22Rv1 (cell line): ENCODE measurements at regions not wholly inside any gene's neighbourhood (a gene's known extent, or its start where the extent isn't known, plus 50 kb on each side); places are given as distances from the start of the nearest gene placed in this dataset.

Source experiments
- H3K27ac ChIP-seq: fragments of 450-650 bp; 2 replicates; pipeline ENCODE4 v1.5.1; 2017
- ZFX ChIP-seq: fragments of 450-650 bp; IDR thresholded peaks from 2 replicates; pipeline ENCODE4 v1.6.1; 2017; ENCODE audit warnings: antibody characterized with exemption, borderline replicate concordance
- TF ChIP-seq, protein P1 (sequence below): fragments of 450-650 bp; IDR thresholded peaks from 2 replicates; pipeline ENCODE4 v1.5.1; 2017; ENCODE audit warnings: mild to moderate bottlenecking

DNA sequence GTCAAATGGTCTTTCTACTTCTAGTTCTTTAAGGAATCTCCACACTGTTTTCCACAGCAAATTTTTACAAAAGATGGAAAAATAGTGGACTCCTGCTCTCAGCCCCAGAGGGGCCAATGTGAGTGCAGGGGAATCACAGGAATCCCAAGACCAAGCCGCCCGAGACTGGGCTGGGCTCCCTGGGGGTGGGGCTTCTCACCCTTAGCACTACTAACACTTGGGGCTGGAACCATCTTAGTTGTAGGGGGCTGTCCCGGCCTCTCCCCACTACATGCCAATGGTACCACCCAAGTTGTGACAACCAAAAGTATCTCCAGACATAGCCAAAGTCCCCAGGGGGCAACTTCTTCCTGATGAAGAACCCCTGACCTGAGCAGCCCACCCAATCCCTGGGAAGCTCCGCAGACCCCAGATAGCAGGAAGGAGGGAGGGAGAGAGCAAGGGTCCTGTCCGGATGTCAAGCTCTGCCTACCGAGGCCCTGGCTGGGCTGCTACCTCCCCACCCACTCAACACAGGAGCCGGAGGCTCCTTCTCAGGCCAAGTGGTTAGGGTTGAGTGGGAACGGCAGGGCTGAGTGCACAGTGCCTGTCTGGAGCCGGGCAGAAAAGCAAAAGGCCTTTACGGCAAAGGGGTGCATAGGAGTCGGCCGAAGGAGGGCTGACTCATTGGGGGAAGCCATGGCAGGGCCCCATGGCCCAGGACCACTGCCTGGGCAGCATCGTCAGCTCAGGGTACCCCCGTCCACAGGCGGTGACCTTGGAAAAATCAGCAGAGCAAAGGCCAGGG lies 122.5 kb upstream of the FGF3 start:
- H3K27ac ChIP-seq: no peak overlapping the region
- TF ChIP-seq ZFX: no peak
- TF ChIP-seq, protein P1, sequence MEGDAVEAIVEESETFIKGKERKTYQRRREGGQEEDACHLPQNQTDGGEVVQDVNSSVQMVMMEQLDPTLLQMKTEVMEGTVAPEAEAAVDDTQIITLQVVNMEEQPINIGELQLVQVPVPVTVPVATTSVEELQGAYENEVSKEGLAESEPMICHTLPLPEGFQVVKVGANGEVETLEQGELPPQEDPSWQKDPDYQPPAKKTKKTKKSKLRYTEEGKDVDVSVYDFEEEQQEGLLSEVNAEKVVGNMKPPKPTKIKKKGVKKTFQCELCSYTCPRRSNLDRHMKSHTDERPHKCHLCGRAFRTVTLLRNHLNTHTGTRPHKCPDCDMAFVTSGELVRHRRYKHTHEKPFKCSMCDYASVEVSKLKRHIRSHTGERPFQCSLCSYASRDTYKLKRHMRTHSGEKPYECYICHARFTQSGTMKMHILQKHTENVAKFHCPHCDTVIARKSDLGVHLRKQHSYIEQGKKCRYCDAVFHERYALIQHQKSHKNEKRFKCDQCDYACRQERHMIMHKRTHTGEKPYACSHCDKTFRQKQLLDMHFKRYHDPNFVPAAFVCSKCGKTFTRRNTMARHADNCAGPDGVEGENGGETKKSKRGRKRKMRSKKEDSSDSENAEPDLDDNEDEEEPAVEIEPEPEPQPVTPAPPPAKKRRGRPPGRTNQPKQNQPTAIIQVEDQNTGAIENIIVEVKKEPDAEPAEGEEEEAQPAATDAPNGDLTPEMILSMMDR: no peak

DNA sequence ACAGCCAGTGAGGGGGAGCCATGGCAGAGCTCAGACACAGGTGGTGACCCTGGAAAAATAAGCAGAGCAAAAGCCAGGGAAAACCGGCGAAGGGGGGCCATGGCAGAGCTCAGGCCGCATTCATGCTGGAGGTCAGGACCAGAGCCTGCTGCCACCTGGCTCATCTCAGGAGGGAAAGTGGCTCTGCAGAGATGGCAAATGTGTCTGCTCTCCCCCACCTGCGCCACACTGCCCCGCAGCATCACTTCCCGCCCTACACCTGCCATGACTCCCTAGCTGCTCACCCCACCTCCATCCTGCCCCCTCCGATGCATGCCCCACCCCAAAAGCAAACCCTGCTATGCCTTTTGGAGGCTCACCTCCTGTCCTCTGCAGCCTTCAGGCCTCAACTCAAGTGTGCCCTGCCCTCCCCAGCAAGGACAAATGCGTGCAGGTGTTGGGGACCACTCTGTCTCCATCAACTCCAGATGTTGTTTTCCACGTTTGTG lies 123.2 kb upstream of the FGF3 start:
- no peak overlapping the region for H3K27ac ChIP-seq
- no peak for TF ChIP-seq ZFX
- TF ChIP-seq, protein P1: no peak

DNA sequence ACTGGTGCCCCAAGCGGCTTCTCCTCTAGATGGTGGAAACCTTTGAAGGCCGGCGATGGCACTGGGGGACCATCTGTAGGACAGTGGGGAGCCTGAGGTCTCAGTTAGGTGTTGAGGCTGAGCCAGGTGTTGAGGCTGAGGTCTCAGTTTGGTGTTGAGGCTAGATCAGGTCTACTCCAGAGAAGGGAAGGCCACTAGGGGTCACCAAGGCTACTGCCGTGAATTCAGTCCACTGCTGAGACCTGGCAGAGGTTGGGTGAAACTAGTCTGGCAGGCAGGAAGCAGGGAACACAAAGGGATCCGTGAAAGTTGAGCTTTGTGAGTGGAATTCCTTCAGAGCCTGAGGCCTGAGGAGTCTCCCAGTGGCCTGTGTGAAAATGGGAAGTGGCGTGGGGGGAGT lies 123.8 kb upstream of the FGF3 start:
- H3K27ac ChIP-seq: no peak overlapping the region
- no peak for TF ChIP-seq ZFX
- TF ChIP-seq, protein P1: peak; percentile 11; the same call in 1 of the 2 replicates

DNA sequence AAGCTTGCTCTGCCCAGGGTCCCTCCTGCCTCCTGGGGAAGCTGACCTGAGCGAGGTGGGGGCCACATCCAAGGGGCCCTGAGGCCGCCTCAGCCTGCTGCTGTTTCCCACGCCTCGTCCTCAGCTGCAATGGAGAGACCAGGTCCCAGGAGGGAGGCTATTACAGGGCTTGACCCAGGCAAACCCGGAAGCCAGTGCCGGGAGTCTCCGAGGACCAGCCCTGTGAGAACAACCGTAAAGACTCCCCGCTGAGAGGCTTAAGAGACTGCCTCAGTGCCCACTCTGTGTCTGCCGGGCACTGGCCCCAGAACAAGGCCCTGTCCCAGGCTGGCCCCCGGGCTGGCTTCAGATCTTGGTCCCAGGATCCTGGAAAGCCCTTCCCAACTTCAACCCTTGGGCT lies 124.3 kb upstream of the FGF3 start:
- no peak overlapping the region for H3K27ac ChIP-seq
- TF ChIP-seq, protein P1: no peak
- no peak for TF ChIP-seq ZFX

DNA sequence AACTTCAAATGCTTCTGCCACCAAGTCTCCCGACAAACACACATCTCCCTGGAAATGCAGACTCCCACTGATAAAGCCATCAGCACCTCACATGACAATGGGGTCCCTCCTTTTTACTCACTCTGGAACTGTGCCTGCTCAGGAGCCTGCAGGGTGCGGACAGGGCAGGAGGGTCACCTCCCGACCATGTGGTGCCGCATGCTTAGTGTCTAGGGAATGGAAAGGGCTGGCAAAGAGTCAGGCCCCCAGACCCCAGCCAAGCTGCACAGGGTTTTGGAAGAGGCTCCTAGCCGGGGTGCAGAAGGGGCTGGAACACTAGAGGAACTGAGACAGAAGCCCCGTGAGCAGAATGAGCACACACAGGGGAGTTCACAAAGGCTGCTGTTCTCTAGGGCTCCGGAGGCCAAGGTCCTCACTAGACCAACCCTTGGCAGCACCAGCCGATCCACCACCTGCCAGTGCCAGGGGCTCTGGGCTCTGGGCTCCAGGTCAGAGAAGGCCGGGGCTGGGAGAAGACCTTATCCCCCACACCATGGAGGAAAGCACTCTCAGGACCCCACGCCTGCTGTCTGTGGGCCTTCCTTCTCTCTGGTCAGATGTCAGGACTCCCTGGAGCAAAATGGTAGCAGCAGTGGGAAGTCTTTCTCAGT lies 125.1 kb upstream of the FGF3 start:
- no peak overlapping the region for H3K27ac ChIP-seq
- TF ChIP-seq ZFX: no peak
- TF ChIP-seq, protein P1: no peak

DNA sequence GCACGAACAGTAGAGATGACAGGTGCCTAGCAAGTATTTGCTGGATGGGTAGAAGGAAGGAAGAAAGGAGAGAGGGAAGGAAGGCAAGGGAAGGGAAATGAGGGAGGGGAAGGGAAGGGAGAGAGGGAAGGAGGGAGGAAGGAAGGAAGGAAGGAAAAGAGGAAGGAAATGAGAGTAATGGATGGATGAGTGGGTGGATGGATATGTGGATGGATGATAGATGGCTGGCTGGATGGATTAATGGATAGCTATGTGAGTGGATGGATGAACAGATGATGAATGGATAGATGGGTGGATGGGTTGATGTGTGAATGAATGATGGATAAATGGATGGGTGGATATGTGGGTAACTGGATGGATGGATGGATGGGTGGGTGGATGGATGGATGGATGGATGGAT lies 125.9 kb upstream of the FGF3 start:
- no peak overlapping the region for H3K27ac ChIP-seq
- TF ChIP-seq ZFX: no peak
- TF ChIP-seq, protein P1: no peak
